Smooth muscle cell (in vitro differentiated cells): ENCODE measurements at regions not wholly inside any gene's neighbourhood (a gene's known extent, or its start where the extent isn't known, plus 50 kb on each side); places are given as distances from the start of the nearest gene placed in this dataset.

Experiments used
- DNase-seq: peaks from one replicate; lab custom pipeline; 2025; ENCODE audit not compliant: unreplicated experiment; lab: John Stamatoyannopoulos, UW
- H2AFZ ChIP-seq: fragments of 200-600 bp; sonication (generic); 2 replicates; pipeline ENCODE4 v1.6.0; 2016; ENCODE audit warnings: antibody characterized with exemption, low read depth, mild to moderate bottlenecking
- H3F3A ChIP-seq: fragments of 200-600 bp; sonication (generic); 2 replicates; pipeline ENCODE4 v1.6.0; 2017; ENCODE audit warnings: antibody characterized with exemption, low read depth
- H3K27ac ChIP-seq: fragments of 200-600 bp; sonication (generic); 2 replicates; pipeline ENCODE4 v1.5.1; 2016; ENCODE audit warnings: low read depth, mild to moderate bottlenecking
- H3K27me3 ChIP-seq: fragments of 200-600 bp; sonication (generic); 2 replicates; pipeline ENCODE4 v1.6.1; 2016; ENCODE audit warnings: low read depth, mild to moderate bottlenecking
- H3K36me3 ChIP-seq: fragments of 200-600 bp; sonication (generic); 2 replicates; pipeline ENCODE4 v1.5.1; 2016; ENCODE audit warnings: low read depth
- H3K4me1 ChIP-seq: fragments of 200-600 bp; sonication (generic); 2 replicates; pipeline ENCODE4 v1.5.1; 2016; ENCODE audit warnings: low read depth
- H3K4me2 ChIP-seq: fragments of 200-600 bp; sonication (generic); 2 replicates; pipeline ENCODE4 v1.6.0; 2016; ENCODE audit warnings: mild to moderate bottlenecking
- H3K4me3 ChIP-seq: fragments of 200-600 bp; sonication (generic); 2 replicates; pipeline ENCODE4 v1.5.1; 2016; ENCODE audit warnings: mild to moderate bottlenecking
- H3K79me2 ChIP-seq: fragments of 200-600 bp; sonication (generic); 2 replicates; pipeline ENCODE4 v1.6.0; 2016; ENCODE audit warnings: low read depth, mild to moderate bottlenecking
- H3K9ac ChIP-seq: fragments of 200-600 bp; sonication (generic); 2 replicates; pipeline ENCODE4 v1.6.0; 2016; ENCODE audit warnings: low read depth
- H3K9me3 ChIP-seq: fragments of 200-600 bp; sonication (generic); replicated peaks from 2 replicates; pipeline ENCODE4 v1.5.1; 2016; ENCODE audit warnings: low read depth
- H4K20me1 ChIP-seq: fragments of 200-600 bp; sonication (generic); 2 replicates; pipeline ENCODE4 v1.6.0; 2016; ENCODE audit warnings: low read depth
- WGBS: methylation state at CpG from one replicate; pipeline ENCODE4 v1.1.7; 2016; ENCODE audit warnings: low lambda C conversion rate; 5-methylcytosine and 5-hydroxymethylcytosine counted together
- TF ChIP-seq, protein P1 (sequence below): fragments of 200-600 bp; sonication (generic); IDR thresholded peaks from 2 replicates; pipeline ENCODE4 v1.5.1; 2017; ENCODE audit warnings: borderline replicate concordance, mild to moderate bottlenecking, antibody characterized with exemption; ENCODE audit not compliant: insufficient read depth, poor library complexity, severe bottlenecking

DNA sequence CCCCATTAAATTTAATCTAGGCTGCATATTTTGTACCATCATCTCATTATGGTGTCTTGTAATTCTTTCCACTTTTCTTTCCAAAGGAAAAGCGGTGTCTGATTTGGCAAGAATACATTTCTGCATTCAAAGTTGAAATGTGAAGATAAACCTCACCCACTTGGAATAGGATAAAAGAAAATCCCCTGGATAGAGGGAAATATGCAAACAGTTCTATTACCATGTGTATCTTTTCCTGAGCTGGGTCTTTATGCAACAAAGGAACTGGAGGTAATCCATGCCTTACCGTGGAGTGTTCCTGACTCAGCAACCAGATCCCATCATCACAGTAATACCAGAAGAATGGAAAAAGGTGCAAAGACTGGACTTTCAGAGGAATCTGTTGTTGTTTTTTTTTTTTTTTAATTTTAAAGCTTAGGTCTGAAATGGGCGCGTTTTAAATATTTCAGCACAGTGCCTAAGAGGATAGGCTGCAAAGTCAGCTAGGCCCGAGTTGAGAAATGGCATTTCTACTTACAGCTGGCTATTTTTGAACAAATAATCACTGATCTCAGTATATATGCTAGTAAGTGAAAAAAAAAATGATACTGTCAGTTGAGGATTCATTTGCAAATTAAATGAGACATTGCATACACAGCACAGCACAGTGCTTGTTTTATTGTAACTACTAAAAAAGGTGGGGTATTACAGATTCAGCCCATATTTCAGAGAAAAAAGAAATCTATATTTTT is 55.5 kb upstream of the ADAMTS9 start:
- H3K4me3 ChIP-seq: no peak overlapping the region
- TF ChIP-seq, protein P1, sequence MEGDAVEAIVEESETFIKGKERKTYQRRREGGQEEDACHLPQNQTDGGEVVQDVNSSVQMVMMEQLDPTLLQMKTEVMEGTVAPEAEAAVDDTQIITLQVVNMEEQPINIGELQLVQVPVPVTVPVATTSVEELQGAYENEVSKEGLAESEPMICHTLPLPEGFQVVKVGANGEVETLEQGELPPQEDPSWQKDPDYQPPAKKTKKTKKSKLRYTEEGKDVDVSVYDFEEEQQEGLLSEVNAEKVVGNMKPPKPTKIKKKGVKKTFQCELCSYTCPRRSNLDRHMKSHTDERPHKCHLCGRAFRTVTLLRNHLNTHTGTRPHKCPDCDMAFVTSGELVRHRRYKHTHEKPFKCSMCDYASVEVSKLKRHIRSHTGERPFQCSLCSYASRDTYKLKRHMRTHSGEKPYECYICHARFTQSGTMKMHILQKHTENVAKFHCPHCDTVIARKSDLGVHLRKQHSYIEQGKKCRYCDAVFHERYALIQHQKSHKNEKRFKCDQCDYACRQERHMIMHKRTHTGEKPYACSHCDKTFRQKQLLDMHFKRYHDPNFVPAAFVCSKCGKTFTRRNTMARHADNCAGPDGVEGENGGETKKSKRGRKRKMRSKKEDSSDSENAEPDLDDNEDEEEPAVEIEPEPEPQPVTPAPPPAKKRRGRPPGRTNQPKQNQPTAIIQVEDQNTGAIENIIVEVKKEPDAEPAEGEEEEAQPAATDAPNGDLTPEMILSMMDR: no peak
- H3K36me3 ChIP-seq: no peaks in the 10 kb centered on the region
- no peak for DNase-seq
- H3F3A ChIP-seq: peaks cover 11% of the 10 kb centered on the region
- no peak overlapping the region for H2AFZ ChIP-seq
- H3K4me1 ChIP-seq: peaks cover 8% of the 10 kb centered on the region
- H3K79me2 ChIP-seq: no peaks in the 10 kb centered on the region
- H4K20me1 ChIP-seq: peaks cover 5% of the 10 kb centered on the region
- 51% methylated on average over 5 of the region's 5 CpGs for WGBS
- no peaks in the 10 kb centered on the region for H3K27me3 ChIP-seq
- H3K4me2 ChIP-seq: peak overlapping the region; percentile 3
- H3K27ac ChIP-seq: peak overlapping the region; percentile 28
- no peak overlapping the region for H3K9ac ChIP-seq
- H3K9me3 ChIP-seq: no peaks in the 10 kb centered on the region

- H4K20me1 ChIP-seq: peaks cover 5% of the 10 kb centered on the region
- TF ChIP-seq, protein P1: no peak
These were observed 53.5 kb upstream of the ADAMTS9 start for GRCh38 chr3:64741341-64741740.

DNA sequence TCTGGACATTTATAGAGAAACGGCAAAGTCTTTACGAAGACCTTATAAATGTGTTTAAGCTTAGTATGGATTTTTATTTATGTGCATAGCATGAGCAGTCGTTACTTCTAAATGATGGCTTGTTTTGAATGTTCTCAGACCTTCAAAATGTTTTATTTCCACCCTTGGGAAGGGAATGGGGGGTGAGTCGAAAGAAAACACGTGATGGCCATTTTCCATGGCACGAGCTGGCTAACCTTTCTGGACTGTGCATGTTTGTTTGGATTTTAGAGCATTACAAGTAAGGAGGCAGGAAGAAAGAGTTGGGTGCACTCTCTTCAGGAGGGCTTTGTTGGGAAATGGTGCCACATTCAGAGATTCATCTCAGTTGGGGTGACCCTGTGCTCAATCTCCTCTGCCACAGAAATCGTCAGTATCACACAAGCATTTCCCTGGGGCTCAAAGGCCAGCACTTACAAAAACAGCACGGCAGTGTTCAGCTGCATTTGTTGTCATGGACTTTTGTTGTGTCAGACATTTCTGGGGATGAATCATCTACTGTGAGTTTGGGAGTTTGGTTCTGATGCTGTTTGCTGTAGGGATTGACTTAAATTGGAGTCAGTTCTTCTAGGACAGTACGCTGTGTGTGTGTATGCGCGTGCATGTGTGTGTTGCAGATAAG is 52.3 kb upstream of the ADAMTS9 start:
- TF ChIP-seq, protein P1: no peak
- H3K9ac ChIP-seq: peak overlapping the region; percentile 58
- H4K20me1 ChIP-seq: peaks cover 5% of the 10 kb centered on the region
- peak overlapping the region; percentile 88 for H3K27ac ChIP-seq
- H3F3A ChIP-seq: peaks cover 11% of the 10 kb centered on the region
- H3K4me3 ChIP-seq: no peak overlapping the region
- peak overlapping the region; percentile 35 for H2AFZ ChIP-seq
- H3K4me1 ChIP-seq: peaks cover 8% of the 10 kb centered on the region
- no peaks in the 10 kb centered on the region for H3K27me3 ChIP-seq
- no peaks in the 10 kb centered on the region for H3K79me2 ChIP-seq
- no peaks in the 10 kb centered on the region for H3K36me3 ChIP-seq
- H3K4me2 ChIP-seq: peak overlapping the region; percentile 47
- WGBS: 42% methylated on average over 11 of the region's 11 CpGs
- no peak for DNase-seq
- no peaks in the 10 kb centered on the region for H3K9me3 ChIP-seq

More at GRCh38 chr3:64741341-64741740, 53.5 kb upstream of the ADAMTS9 start:
- no peak for DNase-seq
- Histone ChIP-seq H3K9me3 (no peaks in the 10 kb centered on the region), H3K79me2 (no peaks in the 10 kb centered on the region), H3K9ac (no peak overlapping the region), H3K4me2 (peak overlapping the region; percentile 47), H3K36me3 (no peaks in the 10 kb centered on the region), H3K27ac (no peak overlapping the region), H2AFZ (no peak overlapping the region), H3K4me3 (no peak overlapping the region), H3K27me3 (no peaks in the 10 kb centered on the region), H3F3A (peaks cover 11% of the 10 kb centered on the region), H3K4me1 (peaks cover 8% of the 10 kb centered on the region)
- WGBS: 25% methylated on average over 1 of the region's 1 CpG
